GM21619 (cell line): ENCODE measurements at regions not wholly inside any gene's neighbourhood (a gene's known extent, or its start where the extent isn't known, plus 50 kb on each side); places are given as distances from the start of the nearest gene placed in this dataset.
"Not testable (repeated sequence)": the region's sequence is repeated elsewhere in the genome, so short reads cannot be mapped to it uniquely, and the experiment has no call there.

Experiments
- ATAC-seq: cut with Tn5 transposase; IDR thresholded peaks from one replicate; pipeline ENCODE4 v1.9.1; 2021; ENCODE audit not compliant: unreplicated experiment

DNA sequence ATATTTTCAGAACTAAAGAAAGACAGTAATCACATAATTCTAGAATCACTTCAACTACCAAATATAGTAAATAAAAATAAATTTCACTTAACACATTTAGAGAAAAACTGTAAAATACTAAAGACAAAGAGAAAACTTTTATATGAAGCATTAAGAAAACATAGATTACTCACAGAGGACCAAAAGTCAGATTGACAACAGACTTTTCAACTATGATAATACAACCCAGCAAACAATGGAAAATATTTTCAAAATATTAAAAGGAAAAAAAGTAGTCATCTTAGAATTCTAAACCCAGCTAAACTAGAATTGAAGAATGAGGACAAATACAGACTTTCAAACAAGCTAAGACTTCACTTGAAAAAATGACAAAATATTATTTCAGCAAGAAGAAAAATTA lies 164.8 kb upstream of the ARID1B start:
- ATAC-seq, result no peak

DNA sequence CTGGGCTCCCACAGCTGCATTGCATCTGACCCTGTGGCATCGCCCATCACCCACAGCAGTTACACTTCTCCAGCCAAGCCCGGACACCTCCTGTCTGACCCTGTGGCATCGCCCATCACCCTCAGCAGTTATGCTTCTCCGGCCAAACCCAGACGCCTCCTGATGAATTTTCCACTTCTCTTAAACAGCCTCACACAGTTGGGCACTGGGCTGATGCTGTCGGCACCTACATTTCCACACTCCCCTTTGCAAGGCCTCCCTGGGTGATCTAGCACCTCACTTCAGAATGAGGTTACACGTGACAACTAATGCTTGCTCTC lies 175.2 kb upstream of the ARID1B start:
- no peak for ATAC-seq

DNA sequence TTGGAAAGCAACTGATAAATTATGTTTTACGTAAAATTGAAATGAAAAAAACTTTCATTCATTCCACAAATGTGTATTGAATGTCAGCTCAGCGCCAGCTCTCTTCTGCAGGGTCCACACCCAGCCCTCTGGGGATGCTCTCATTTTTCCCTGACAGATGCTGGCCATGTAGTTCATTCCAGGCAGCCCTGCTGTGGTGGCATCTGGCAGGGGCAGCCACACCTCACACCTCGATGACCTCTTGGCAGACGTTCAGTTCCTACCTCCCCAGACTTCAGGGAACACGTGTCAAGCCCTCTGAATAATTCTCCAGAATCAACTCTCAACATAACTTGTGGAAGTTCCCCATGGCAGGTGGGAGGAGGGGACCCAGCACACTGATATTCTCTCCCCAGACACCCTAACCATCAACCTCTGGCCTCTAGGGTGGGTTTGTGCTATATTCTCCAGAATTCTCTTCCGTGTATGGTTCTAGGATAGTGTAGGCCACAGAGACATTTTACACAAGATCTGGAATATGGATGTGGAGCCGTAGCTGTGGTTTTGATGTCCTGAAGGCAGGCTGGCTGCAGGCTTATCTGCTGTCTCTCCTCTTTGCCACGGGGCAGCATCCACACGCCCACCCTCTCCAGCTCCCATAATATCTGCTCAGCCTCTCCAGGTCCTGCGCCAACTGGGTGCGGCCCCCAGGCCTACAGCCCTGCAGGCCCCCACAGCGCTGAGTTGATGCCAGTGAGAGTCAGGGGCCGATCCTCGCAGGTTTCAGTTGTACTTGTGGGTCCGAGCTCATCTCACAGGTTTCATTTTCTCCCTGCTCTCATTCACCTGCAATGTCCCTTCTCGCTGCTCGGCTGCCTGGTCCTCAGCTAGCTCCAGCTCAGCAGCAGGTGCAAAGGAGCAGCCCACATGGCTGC lies 175.8 kb upstream of the ARID1B start:
- ATAC-seq, result no peak

DNA sequence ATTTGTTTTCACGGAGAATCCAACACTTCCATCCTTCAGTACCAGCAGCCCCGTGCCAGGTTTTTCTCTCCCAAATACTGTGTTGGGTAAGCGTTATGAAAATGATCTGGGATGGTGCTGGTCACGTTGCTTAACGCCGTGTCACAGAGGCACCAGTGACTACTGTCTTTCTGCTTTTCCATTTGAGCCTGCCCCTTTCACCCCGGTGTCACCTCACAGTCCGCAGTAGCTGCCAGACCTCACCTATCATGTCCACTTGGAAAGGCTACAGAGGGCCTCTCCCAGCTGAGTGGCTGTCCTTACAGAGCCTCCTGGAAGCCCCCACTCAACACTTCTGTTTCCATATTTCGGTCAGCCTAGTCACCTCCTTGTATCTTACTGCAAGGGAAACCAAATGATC lies 176.5 kb upstream of the ARID1B start:
- no peak for ATAC-seq

DNA sequence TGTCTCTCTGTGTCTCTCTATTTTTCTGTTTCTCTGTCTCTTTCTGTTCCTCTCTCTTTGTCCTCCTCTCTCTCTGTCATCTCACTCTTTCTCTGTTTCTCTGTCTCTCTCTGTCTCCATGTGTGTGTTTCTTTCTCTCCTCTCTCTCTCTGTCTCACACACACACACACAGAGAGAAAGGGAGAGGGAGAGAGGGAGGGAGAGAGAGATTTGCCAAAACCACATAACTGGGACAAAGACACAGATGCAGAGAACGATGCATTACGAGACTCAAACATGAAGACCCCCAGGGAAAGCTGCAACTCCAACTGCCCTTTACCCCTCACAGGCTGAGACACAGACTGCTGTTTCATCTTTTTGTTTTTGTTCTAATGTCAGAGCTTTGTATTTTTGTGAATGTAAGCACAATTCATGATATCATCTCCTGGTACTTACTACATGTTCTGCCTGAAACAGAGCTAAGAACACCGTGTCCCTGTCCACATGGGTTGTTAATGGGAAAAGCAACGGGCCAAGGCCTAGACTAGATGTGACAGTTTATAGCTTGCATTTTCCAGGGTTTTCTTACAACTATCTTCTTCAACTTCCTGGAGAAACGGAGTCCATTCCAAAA lies 177.1 kb upstream of the ARID1B start:
- ATAC-seq, result no peak

DNA sequence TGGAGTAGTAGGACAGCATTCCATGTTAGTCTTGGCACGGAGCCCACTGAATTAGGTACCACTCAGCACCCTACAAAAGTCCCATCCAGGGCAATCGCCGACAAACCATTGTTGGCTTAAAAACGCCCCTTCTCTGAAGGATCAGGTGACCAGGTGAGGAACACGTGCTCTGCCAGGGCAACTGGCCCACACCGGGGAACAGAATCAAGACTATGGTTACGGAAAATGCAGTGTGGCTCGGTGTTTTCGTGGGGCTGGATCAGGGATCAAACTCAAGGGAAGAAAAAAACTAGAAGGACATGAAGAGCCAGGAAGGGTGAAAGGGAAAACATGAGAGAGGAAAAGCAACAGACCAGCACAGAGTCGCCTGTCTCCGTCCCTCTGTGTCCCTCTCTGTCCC lies 177.8 kb upstream of the ARID1B start:
- no peak for ATAC-seq

DNA sequence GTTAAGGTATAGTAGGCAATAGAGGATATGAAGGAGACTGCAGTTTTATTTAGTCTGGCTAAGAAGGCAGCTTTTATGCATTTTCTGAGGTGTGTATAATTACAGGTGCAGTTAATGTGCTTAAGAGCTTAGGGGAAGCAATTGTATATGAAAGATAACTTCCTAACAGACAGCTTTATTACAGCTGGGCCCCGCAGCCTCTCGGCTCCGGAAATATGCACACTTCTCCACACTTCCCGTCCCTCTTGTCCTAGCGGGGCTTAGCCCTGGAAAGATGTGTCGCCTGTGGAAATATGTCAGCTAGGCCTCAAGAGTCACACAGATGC lies 178.4 kb upstream of the ARID1B start:
- no peak for ATAC-seq

DNA sequence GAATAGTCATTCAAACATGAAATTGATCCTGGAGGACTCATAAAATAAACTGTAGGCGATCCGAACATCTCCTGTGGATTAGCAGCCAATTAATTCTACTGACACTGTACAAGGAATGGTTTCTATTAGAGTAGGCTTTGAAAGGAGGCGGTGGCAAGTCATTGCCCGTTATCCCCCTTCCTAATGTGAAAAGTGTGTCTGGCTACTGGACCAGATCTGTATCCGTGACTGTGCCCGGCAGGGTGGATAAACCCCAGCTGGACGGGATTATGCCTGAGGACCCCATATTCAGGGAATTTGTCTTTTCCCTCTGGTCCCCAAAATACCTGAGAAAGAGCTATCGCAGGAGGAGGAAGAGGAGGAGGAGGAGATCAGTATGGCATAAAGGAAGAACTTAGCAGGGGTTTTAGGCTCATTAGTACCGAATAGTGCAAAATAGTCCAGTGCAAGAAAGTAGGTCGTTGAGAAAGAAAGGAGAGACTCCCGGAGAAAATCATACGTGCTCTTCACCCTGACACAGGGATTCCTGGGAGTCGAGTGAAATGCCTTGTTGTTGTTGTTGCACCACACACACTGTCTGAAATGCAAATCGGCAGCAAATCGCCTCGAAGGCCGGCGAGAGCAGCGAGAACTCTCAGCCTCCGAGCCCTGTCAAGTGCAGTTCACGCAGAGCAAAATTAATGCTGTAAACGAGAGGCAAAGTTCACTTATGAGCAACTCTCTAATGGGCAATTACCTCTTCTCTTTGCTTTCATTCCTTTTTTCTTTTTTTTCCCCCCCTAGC lies 178.9 kb upstream of the ARID1B start:
- ATAC-seq, result no peak

DNA sequence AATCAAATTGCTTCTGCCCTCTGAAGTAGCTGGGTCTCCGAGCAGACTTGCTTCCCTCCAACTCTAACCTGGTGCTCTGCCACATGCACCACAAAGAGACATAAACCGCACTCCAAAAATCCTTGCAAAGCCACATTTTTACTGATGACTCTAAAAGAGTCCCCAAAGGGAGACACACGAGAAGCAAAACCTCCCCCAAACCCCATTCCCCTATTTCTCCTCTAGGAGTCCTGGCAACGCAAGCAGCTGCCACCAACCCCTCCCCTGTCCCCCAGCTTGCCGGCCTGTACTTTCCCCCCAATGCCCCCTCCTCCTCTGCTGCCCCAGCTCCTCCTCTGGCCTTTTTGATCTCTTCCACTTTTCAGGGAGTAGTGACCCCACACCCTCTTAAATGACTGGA lies 180.1 kb upstream of the ARID1B start:
- ATAC-seq, result no peak

DNA sequence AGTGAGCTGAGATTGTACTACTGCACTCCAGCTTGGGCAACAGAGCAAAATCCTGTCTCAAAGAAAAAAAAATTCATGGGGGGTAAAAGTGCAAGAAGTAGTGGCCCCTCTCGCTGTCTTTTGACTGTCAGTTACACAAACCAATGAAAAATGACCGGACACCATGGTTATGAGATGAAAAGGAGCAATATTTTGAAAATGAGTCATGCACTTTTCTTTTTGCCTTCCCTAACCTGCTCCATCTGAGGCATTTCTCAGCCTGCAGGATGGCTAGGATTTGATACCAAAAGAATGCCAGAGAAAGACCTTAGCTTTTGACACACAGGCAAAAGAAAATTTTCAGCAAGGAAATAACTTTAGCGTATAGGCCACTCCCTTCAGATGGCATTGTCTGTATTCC lies 181.7 kb upstream of the ARID1B start:
- ATAC-seq, result no peak

DNA sequence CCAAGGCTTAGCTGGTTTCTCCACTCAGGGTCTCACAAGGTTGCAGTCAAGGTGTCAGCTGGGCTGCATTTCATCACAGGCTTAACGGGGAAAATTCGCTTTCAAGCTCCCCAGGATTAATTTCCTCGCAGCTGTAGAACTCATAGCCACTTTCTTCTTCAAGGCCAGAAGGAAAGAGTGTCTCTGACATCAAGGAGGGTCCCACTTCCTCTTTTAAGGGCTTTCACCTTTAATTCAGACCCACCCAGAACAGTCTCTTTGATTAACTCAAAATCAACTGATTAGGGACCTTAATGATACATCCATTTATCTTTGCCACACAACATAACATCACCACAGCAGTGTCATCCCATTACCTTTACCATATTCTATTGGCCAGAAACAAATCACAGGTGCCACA lies 183.3 kb upstream of the ARID1B start:
- ATAC-seq, result no peak

DNA sequence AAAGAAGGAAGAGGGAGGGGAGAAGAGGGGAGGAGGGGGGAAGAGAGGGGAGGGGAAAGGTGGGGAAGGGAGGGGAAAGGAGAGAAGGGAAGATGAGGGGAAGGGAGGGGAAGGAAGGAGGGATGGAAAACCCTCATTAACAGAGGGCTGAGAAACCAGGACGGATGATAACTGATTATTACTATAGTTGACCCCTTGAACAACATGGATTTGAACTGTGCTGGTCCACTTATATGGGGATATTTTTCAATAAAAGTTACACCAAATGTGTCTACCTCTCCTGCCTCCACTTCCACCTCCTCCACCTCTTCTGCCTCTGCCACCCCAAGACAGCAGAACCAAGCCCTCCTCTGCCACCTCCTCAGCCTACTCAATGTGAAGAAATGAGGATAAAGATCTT lies 184.1 kb upstream of the ARID1B start:
- ATAC-seq, result no peak

DNA sequence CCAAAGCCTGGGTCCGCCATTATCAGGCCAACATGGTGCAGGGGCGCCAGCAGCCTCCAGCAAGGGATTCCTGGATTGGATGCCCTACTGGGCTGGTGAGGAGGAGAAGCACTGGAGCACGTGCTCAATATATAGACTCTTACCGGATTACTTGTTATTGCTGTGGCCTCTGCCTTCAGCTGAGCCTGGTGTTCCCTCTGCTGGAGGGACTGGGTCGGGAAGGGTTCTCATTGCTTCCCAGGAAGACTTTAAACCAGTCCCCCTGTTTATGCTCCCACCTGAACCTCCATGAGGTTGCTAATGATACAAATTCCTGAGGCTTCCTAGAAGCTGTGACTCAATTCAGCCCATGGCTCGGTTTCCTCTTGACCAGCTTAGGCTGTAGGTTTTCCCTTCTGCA lies 186.7 kb upstream of the ARID1B start:
- ATAC-seq, result no peak

DNA sequence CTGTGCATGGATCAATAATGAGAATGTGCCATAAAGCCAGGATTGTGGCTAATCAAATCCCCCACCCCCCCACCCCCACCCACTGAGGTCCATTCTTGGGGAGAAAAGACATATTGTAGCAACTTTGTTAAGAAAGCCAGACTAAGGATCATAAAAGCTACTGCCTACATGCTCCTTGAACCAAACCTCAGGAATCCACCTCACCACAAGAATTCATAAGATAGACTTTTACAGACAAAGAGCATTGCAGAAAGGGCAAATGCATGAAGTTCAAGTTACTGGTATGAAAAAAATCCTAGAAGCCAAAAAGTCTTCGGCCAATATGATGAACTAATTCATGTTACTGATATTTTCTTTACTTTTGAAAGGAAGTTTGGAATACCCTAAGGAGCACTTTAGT lies 187.9 kb upstream of the ARID1B start:
- no peak for ATAC-seq

DNA sequence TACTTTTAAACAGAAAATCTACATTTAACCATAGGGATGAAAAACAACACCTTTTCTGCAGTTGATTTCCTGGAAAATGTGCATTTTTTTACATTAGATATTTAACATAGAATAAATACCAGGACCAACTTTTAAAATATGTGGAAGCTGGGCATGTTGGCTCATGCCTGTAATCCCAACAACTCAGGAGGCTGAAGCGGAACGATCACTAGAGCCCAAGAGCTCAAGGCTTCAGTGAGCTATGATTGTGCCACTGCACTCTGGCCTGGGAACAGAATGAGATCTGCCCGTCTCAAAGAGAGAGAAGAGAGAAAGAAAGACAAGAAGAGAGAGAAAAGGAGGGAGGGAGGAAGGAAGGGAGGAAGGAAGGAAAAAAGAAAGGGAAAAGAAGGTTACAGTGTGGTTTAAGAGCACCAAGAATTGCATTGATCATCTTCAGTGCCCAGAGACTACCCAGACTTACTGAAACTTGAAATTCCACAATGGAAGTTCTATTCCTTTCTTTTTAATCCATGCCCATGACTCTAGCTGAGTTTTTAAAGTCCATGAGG lies 189.4 kb upstream of the ARID1B start:
- no peak for ATAC-seq

DNA sequence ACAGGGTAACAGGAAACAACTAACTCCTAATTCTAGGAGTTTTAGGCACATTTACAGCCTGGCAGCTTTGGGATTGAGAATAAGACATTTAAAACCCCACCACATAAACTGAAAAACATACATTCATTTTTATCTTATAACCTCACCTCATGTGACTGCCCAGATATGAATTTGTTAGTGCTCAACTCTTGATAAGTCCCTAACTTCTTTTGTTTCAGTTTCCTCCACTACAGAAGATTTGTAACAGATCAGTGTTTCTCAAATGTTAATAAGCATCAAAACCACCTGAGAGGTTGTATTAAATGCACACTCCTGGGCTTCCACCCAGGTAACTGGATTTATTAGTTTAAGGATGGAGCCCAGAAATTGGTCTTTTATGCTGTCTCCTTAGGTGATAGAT lies 190.1 kb upstream of the ARID1B start:
- no peak for ATAC-seq

DNA sequence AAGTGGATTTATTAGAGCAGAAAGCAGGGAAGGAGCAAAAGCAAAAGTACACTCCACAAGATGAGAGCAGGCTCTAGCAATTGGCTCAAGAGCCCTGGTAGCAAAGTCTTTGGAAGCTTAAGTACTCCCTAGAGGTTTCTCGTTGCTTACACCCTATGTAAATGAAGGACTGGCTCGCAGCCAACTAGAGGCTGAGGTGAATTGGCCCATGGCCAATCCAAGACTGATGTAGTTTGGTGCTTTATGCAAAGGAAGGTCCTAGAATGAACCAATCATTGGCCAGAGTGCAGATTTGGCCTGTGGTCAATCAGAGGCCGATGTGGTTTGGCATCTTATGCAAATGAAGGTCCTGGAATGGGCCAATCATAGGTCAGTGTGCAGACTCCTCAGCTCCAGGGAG lies 191.3 kb upstream of the ARID1B start:
- no peak for ATAC-seq

DNA sequence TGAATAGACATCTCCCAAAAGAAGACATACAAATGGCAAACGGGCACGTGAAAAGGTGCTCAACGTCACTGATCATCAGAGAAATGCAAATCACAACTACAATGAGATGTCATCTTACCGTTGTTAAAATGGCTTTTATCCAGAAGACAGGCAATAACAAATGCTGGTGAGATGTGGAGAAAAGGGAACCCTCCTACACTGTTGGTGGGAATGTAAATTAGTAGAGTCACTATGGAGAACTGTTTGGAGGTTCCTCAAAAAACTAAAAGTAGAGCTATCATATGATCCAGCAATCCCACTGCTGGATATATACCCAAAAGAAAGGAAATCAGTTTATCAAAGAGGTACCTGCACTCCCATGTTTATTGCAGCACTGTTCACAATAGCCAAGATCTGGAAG lies 193.1 kb upstream of the ARID1B start:
- ATAC-seq, result not testable (repeated sequence)

DNA sequence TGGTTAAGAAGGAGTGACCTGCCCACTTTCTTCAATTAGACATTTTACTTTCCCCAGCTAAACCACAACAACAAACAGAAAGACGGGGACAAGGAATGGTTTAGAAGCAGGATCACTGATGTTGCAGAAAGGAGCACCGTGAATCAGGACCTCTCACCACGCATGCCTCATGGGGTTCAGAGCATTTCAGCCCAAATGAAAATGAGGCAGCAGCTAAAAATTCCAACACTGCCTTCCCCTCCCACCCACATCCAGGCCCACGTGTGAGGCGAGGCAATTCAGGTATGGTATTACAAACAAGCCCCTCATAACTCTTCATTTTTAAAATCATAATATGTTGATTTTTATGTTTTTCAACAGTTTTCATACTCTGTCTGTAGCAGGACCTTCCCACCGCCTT lies 194.1 kb upstream of the ARID1B start:
- ATAC-seq, result no peak

DNA sequence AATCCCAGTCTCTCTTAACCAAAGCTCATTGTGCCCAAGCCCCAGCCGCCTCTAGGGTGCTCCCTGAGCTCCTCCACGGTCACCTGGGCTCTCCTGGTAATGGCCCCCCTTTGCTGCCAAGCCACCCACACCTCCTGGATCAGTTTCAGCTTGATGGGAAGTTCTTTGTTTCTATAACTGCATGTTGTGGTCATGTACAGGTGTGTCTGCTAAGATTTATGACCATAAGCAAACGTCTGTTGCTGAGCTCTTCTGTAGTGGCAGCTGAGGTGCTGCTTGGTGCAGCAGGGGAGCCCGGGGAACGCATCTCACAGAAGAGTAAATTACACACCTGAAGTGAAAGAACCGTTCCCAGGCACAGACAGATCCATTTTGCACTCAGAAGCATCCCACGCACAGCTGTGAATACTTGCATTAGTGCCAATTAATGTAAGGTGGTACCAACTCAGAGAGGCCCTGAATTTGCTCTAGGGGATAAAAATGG lies 194.6 kb upstream of the ARID1B start:
- no peak for ATAC-seq

DNA sequence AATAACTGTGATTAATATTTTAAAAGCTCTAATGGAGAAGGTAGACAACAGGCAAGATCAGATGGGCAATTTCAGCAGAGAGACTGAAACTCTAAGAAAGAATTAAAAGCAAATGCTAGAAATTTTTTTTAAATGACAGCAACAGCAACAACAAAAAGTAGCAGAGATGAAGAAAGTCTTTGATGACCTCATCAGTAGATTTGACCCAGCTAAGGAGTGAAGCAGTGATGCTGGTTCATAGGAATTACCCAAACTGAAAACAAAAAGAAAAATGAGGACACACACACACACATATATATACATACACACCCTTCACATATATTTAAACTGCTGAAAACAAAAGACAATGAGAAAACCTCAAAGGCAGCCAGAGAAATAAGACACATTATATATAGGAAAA lies 197.6 kb upstream of the ARID1B start:
- no peak for ATAC-seq

DNA sequence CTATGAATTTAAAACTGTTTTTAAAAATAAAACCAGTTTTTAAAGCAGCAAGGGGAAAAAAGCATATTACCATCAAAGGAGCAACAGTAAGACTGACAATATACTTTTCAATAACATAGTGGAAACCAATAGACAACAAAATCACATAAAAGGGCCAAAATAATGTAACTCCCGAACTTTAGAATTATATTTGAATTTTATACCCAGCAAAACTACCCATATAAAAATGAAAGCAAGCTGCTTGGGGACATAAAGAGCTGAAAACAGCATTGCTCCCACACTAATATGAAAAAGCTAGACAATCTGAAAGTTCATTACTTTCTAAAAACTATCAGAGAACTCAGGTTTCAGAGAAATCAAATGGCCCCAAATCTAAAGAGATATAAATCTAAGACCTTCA lies 199.4 kb upstream of the ARID1B start:
- ATAC-seq, result no peak
